HEK293T (cell line): ENCODE measurements at regions not wholly inside any gene's neighbourhood (a gene's known extent, or its start where the extent isn't known, plus 50 kb on each side); places are given as distances from the start of the nearest gene placed in this dataset.
"Not testable (repeated sequence)": the region's sequence is repeated elsewhere in the genome, so short reads cannot be mapped to it uniquely, and the experiment has no call there.

Experiments used
- ARNT ChIP-seq: fragments of 450-650 bp; IDR thresholded peaks from 2 replicates; pipeline ENCODE4 v1.6.1; 2017; ENCODE audit warnings: mild to moderate bottlenecking
- BHLHE40 ChIP-seq: fragments of 450-650 bp; IDR thresholded peaks from 2 replicates; pipeline ENCODE4 v1.6.1; 2016; ENCODE audit warnings: mild to moderate bottlenecking, moderate library complexity, borderline replicate concordance
- FOXA1 ChIP-seq: fragments of 450-650 bp; IDR thresholded peaks from 2 replicates; pipeline ENCODE4 v1.6.1; 2016; ENCODE audit warnings: mild to moderate bottlenecking
- SP1 ChIP-seq: fragments of 450-650 bp; IDR thresholded peaks from 2 replicates; pipeline ENCODE4 v1.6.1; 2017

GRCh38 chr14:105624346-105624745 lies 98.0 kb downstream of the TMEM121 start:
- not testable (repeated sequence) for TF ChIP-seq ARNT, SP1, FOXA1, BHLHE40
